Immature natural killer cell (primary cell): ENCODE measurements at regions not wholly inside any gene's neighbourhood (a gene's known extent, or its start where the extent isn't known, plus 50 kb on each side); places are given as distances from the start of the nearest gene placed in this dataset.

Experiments used
- DNase-seq, 3 donors: peaks; one replicate each; pipeline ENCODE4 v3.0.0; 2022; ENCODE audit warnings: mixed read lengths in 1 of 3
- H3K27ac Mint-ChIP-seq, 6 donors: one replicate each; pipeline ENCODE4 v1.8.0; 2020; ENCODE audit warnings: mixed read lengths in 6 of 6, mild to moderate bottlenecking in 5 of 6, inconsistent platforms in 4 of 6, moderate library complexity in 3 of 6
- H3K27me3 Mint-ChIP-seq, 3 donors: one replicate each; pipeline ENCODE4 v1.8.0; 2020 to 2021; ENCODE audit warnings: low read depth in 3 of 3, mild to moderate bottlenecking in 3 of 3, mixed read lengths in 3 of 3, moderate library complexity in 3 of 3, inconsistent platforms in 1 of 3
- H3K36me3 Mint-ChIP-seq, 3 donors: one replicate each; pipeline ENCODE4 v1.8.0; 2020; ENCODE audit warnings: mixed read lengths in 3 of 3, inconsistent platforms in 2 of 3, mild to moderate bottlenecking in 2 of 3
- H3K4me1 Mint-ChIP-seq, 2 donors: one replicate each; pipeline ENCODE4 v1.8.0; 2020; ENCODE audit warnings: inconsistent platforms in 2 of 2, mild to moderate bottlenecking in 2 of 2, mixed read lengths in 2 of 2, moderate library complexity in 1 of 2
- H3K4me3 Mint-ChIP-seq, 5 donors: one replicate each; pipeline ENCODE4 v1.8.0; 2020; ENCODE audit warnings: mild to moderate bottlenecking in 5 of 5, mixed read lengths in 5 of 5, inconsistent platforms in 3 of 5, moderate library complexity in 3 of 5
- H3K9me3 Mint-ChIP-seq, 6 donors: one replicate each; pipeline ENCODE4 v1.8.0; 2020; ENCODE audit warnings: mild to moderate bottlenecking in 6 of 6, mixed read lengths in 6 of 6, inconsistent platforms in 4 of 6, moderate library complexity in 3 of 6

- Mint-ChIP-seq H3K27ac (no peak overlapping the region), H3K9me3 (peaks cover 0 to 10% (median 2%) of the 10 kb centered on the region in 6 donors), H3K4me1 (no peaks in the 10 kb centered on the region)
Observed at GRCh38 chr3:115323380-115323779, 176.3 kb upstream of the ZBTB20 start.

GRCh38 chr3:115324056-115324455 lies 177.0 kb upstream of the ZBTB20 start:
- H3K27ac Mint-ChIP-seq = no peak overlapping the region

More at GRCh38 chr3:115323380-115323779, 176.3 kb upstream of the ZBTB20 start:
- Mint-ChIP-seq H3K36me3 (no peaks in the 10 kb centered on the region), H3K4me3 (no peak overlapping the region), H3K27me3 (peaks cover 2 to 8% (median 3%) of the 10 kb centered on the region in 3 donors)
- no peak for DNase-seq

GRCh38 chr3:115325539-115325938 lies 178.5 kb upstream of the ZBTB20 start:
- Mint-ChIP-seq H3K9me3 (peaks cover 0 to 8% (median 0%) of the 10 kb centered on the region in 6 donors), H3K4me3 (no peak overlapping the region), H3K36me3 (no peaks in the 10 kb centered on the region), H3K27ac (no peak overlapping the region), H3K4me1 (no peaks in the 10 kb centered on the region), H3K27me3 (peaks cover 0 to 4% (median 1%) of the 10 kb centered on the region in 3 donors)
- DNase-seq = no peak

More at GRCh38 chr3:115324056-115324455, 177.0 kb upstream of the ZBTB20 start:
- H3K9me3 Mint-ChIP-seq = peaks cover 0 to 8% (median 0%) of the 10 kb centered on the region in 6 donors
- H3K36me3 Mint-ChIP-seq = no peaks in the 10 kb centered on the region
- DNase-seq = no peak
- H3K4me1 Mint-ChIP-seq = no peaks in the 10 kb centered on the region
- no peak overlapping the region for H3K4me3 Mint-ChIP-seq
- peaks cover 1 to 4% (median 2%) of the 10 kb centered on the region in 3 donors for H3K27me3 Mint-ChIP-seq

- no peak overlapping the region for H3K4me3 Mint-ChIP-seq
- H3K9me3 Mint-ChIP-seq = peaks cover 0 to 3% (median 0%) of the 10 kb centered on the region in 6 donors
- no peaks in the 10 kb centered on the region for H3K4me1 Mint-ChIP-seq
- H3K36me3 Mint-ChIP-seq = no peaks in the 10 kb centered on the region
- DNase-seq = no peak
- no peak overlapping the region for H3K27ac Mint-ChIP-seq
- H3K27me3 Mint-ChIP-seq = peaks cover 0 to 4% (median 0%) of the 10 kb centered on the region in 3 donors
Observed at GRCh38 chr3:115330430-115330829, 183.3 kb upstream of the ZBTB20 start.

- no peak overlapping the region for H3K4me3 Mint-ChIP-seq
Observed at GRCh38 chr3:115332998-115333397, 185.9 kb upstream of the ZBTB20 start.

GRCh38 chr3:115336836-115337235 lies 189.7 kb upstream of the ZBTB20 start:
- DNase-seq = no peak
- no peaks in the 10 kb centered on the region for H3K36me3 Mint-ChIP-seq

More at GRCh38 chr3:115332998-115333397, 185.9 kb upstream of the ZBTB20 start:
- no peak overlapping the region for H3K27ac Mint-ChIP-seq
- H3K4me1 Mint-ChIP-seq = no peaks in the 10 kb centered on the region
- no peaks in the 10 kb centered on the region for H3K36me3 Mint-ChIP-seq
- H3K9me3 Mint-ChIP-seq = no peaks in the 10 kb centered on the region
- DNase-seq = no peak
- peaks cover 0 to 4% (median 0%) of the 10 kb centered on the region in 3 donors for H3K27me3 Mint-ChIP-seq

GRCh38 chr3:115340586-115340985 lies 193.5 kb upstream of the ZBTB20 start:
- DNase-seq = no peak
- Mint-ChIP-seq H3K27me3 (peaks cover 1 to 3% (median 1%) of the 10 kb centered on the region in 3 donors), H3K4me1 (no peaks in the 10 kb centered on the region), H3K4me3 (no peak overlapping the region), H3K36me3 (no peaks in the 10 kb centered on the region), H3K27ac (no peak overlapping the region), H3K9me3 (peaks cover 0 to 2% (median 0%) of the 10 kb centered on the region in 6 donors)

More at GRCh38 chr3:115336836-115337235, 189.7 kb upstream of the ZBTB20 start:
- H3K27me3 Mint-ChIP-seq = peaks cover 1 to 3% (median 1%) of the 10 kb centered on the region in 3 donors
- no peak overlapping the region for H3K27ac Mint-ChIP-seq
- no peaks in the 10 kb centered on the region for H3K4me1 Mint-ChIP-seq
- H3K4me3 Mint-ChIP-seq = no peak overlapping the region
- H3K9me3 Mint-ChIP-seq = no peaks in the 10 kb centered on the region

- DNase-seq = no peak
- Mint-ChIP-seq H3K36me3 (no peaks in the 10 kb centered on the region), H3K4me1 (no peaks in the 10 kb centered on the region), H3K27ac (no peak overlapping the region), H3K9me3 (peaks cover 0 to 2% (median 0%) of the 10 kb centered on the region in 6 donors), H3K4me3 (no peak overlapping the region), H3K27me3 (peaks cover 1 to 5% (median 1%) of the 10 kb centered on the region in 3 donors)
Observed at GRCh38 chr3:115341208-115341607, 194.1 kb upstream of the ZBTB20 start.

GRCh38 chr3:115347737-115348136 lies 200.6 kb upstream of the ZBTB20 start:
- no peaks in the 10 kb centered on the region for H3K36me3 Mint-ChIP-seq
- no peak overlapping the region for H3K27ac Mint-ChIP-seq
- DNase-seq = no peak
- peaks cover 0 to 8% (median 0%) of the 10 kb centered on the region in 6 donors for H3K9me3 Mint-ChIP-seq
- H3K4me3 Mint-ChIP-seq = no peak overlapping the region
- peaks cover 0 to 2% (median 0%) of the 10 kb centered on the region in 3 donors for H3K27me3 Mint-ChIP-seq
- H3K4me1 Mint-ChIP-seq = no peaks in the 10 kb centered on the region

- Mint-ChIP-seq H3K4me1 (no peaks in the 10 kb centered on the region), H3K27me3 (peaks cover 0 to 2% (median 0%) of the 10 kb centered on the region in 3 donors), H3K9me3 (peaks cover 0 to 7% (median 0%) of the 10 kb centered on the region in 6 donors), H3K27ac (no peak overlapping the region), H3K4me3 (no peak overlapping the region), H3K36me3 (no peaks in the 10 kb centered on the region)
- DNase-seq = no peak
Observed at GRCh38 chr3:115348412-115348811, 201.3 kb upstream of the ZBTB20 start.

GRCh38 chr3:115348951-115349745 lies 202.1 kb upstream of the ZBTB20 start:
- H3K27me3 Mint-ChIP-seq = peaks cover 0 to 2% (median 0%) of the 10 kb centered on the region in 3 donors
- peaks cover 0 to 10% (median 0%) of the 10 kb centered on the region in 6 donors for H3K9me3 Mint-ChIP-seq
- H3K27ac Mint-ChIP-seq = no peak overlapping the region
- no peaks in the 10 kb centered on the region for H3K36me3 Mint-ChIP-seq
- no peaks in the 10 kb centered on the region for H3K4me1 Mint-ChIP-seq
- DNase-seq = no peak
- H3K4me3 Mint-ChIP-seq = no peak overlapping the region

GRCh38 chr3:115350606-115351005 lies 203.5 kb upstream of the ZBTB20 start:
- H3K36me3 Mint-ChIP-seq = no peaks in the 10 kb centered on the region
- no peak overlapping the region for H3K27ac Mint-ChIP-seq
- H3K9me3 Mint-ChIP-seq = peaks cover 0 to 10% (median 5%) of the 10 kb centered on the region in 6 donors

GRCh38 chr3:115351193-115351592 lies 204.1 kb upstream of the ZBTB20 start:
- no peak for DNase-seq
- Mint-ChIP-seq H3K27ac (no peak overlapping the region), H3K4me1 (no peaks in the 10 kb centered on the region), H3K4me3 (no peak overlapping the region), H3K36me3 (no peaks in the 10 kb centered on the region), H3K9me3 (peaks cover 0 to 10% (median 5%) of the 10 kb centered on the region in 6 donors), H3K27me3 (peaks cover 0 to 2% (median 0%) of the 10 kb centered on the region in 3 donors)

More at GRCh38 chr3:115350606-115351005, 203.5 kb upstream of the ZBTB20 start:
- DNase-seq = no peak
- peaks cover 0 to 2% (median 0%) of the 10 kb centered on the region in 3 donors for H3K27me3 Mint-ChIP-seq
- H3K4me3 Mint-ChIP-seq = no peak overlapping the region
- H3K4me1 Mint-ChIP-seq = no peaks in the 10 kb centered on the region

GRCh38 chr3:115354010-115354409 lies 206.9 kb upstream of the ZBTB20 start:
- DNase-seq = no peak
- H3K9me3 Mint-ChIP-seq = peaks cover 0 to 12% (median 5%) of the 10 kb centered on the region in 6 donors
- peaks cover 0 to 3% (median 0%) of the 10 kb centered on the region in 3 donors for H3K27me3 Mint-ChIP-seq
- H3K27ac Mint-ChIP-seq = no peak overlapping the region
- no peaks in the 10 kb centered on the region for H3K36me3 Mint-ChIP-seq
- no peaks in the 10 kb centered on the region for H3K4me1 Mint-ChIP-seq
- no peak overlapping the region for H3K4me3 Mint-ChIP-seq
